Panc1 (cell line): ENCODE measurements at regions not wholly inside any gene's neighbourhood (a gene's known extent, or its start where the extent isn't known, plus 50 kb on each side); places are given as distances from the start of the nearest gene placed in this dataset.

Experiments
- POLR2AphosphoS5 ChIP-seq: IDR thresholded peaks from 2 replicates; pipeline ENCODE4 v1.6.1; 2012; ENCODE audit warnings: mild to moderate bottlenecking, low read depth, low read length, moderate library complexity
- TCF7L2 ChIP-seq: IDR thresholded peaks from 2 replicates; pipeline ENCODE4 v1.6.1; 2011; ENCODE audit warnings: mild to moderate bottlenecking, low read depth, low read length, inconsistent platforms
- TF ChIP-seq, protein P1 (sequence below): fragments of 450-650 bp; IDR thresholded peaks from 2 replicates; pipeline ENCODE4 v1.5.1; 2017; ENCODE audit warnings: mild to moderate bottlenecking

DNA sequence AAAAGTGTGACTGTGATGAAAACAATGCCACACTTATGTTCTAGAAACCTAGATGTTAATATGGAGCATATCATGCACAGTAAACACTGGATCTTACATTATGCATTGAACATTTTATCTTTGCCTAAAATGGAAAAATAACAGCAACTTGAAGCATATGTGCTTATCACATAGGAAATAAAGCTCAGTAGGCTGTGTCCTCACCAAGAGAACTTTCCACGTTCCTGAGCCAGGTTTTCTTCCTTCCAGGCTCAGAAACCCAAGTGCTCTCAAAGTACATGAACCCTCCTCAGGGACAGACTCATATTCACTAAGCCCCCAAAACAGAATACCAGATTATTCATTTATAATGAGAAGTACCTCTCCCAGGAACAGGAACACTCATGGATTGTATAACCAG is 79.4 kb upstream of the PRKAR2B start:
- TF ChIP-seq, protein P1, sequence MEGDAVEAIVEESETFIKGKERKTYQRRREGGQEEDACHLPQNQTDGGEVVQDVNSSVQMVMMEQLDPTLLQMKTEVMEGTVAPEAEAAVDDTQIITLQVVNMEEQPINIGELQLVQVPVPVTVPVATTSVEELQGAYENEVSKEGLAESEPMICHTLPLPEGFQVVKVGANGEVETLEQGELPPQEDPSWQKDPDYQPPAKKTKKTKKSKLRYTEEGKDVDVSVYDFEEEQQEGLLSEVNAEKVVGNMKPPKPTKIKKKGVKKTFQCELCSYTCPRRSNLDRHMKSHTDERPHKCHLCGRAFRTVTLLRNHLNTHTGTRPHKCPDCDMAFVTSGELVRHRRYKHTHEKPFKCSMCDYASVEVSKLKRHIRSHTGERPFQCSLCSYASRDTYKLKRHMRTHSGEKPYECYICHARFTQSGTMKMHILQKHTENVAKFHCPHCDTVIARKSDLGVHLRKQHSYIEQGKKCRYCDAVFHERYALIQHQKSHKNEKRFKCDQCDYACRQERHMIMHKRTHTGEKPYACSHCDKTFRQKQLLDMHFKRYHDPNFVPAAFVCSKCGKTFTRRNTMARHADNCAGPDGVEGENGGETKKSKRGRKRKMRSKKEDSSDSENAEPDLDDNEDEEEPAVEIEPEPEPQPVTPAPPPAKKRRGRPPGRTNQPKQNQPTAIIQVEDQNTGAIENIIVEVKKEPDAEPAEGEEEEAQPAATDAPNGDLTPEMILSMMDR, result no peak
- no peak for TF ChIP-seq POLR2AphosphoS5
- TF ChIP-seq TCF7L2, result no peak
